Fibroblast of lung (primary cell): ENCODE measurements at regions not wholly inside any gene's neighbourhood (a gene's known extent, or its start where the extent isn't known, plus 50 kb on each side); places are given as distances from the start of the nearest gene placed in this dataset.

ENCODE experiments used
- DNase-seq, 2 donors: peaks; one replicate each; pipeline versions ENCODE4 v3.0.0 to v3.0.0-alpha.2; 2010; ENCODE audit warnings: low read depth in 2 of 2
- H2AFZ ChIP-seq: 2 replicates; pipeline ENCODE4 v1.5.1; 2012; ENCODE audit warnings: low read length, control low read depth, inconsistent platforms
- H3K27ac ChIP-seq: 2 replicates; pipeline ENCODE4 v1.5.1; 2011; ENCODE audit warnings: low read length, control low read depth; ENCODE audit not compliant: insufficient read depth
- H3K27me3 ChIP-seq: 2 replicates; pipeline ENCODE4 v1.5.1; 2011; ENCODE audit warnings: mild to moderate bottlenecking, low read length; ENCODE audit not compliant: control insufficient read depth, insufficient read depth
- H3K36me3 ChIP-seq: 2 replicates; pipeline ENCODE4 v1.5.1; 2011; ENCODE audit warnings: low read length; ENCODE audit not compliant: control insufficient read depth, insufficient read depth
- H3K4me1 ChIP-seq: 2 replicates; pipeline ENCODE4 v1.5.1; 2011; ENCODE audit warnings: low read length; ENCODE audit not compliant: control insufficient read depth, insufficient read depth; ENCODE audit errors: extremely low read depth
- H3K4me2 ChIP-seq: 2 replicates; pipeline ENCODE4 v1.5.1; 2011; ENCODE audit warnings: low read length, control low read depth; ENCODE audit not compliant: insufficient read depth; ENCODE audit errors: extremely low read depth
- H3K4me3 ChIP-seq, 4 experiments: fragments of 200-600 bp in 1 of 4; sonication (generic) in 1 of 4; replicated peaks in 1 of 4; 2 replicates each; pipeline ENCODE4 v1.5.1; 2011 to 2016; ENCODE audit warnings: low read length in 4 of 4, low read depth in 3 of 4, mild to moderate bottlenecking in 3 of 4, control low read depth in 2 of 4, inconsistent platforms in 1 of 4, mixed read lengths in 1 of 4; ENCODE audit not compliant: insufficient read depth in 1 of 4; ENCODE audit errors: control extremely low read depth in 1 of 4
- H3K79me2 ChIP-seq: 2 replicates; pipeline ENCODE4 v1.5.1; 2012; ENCODE audit warnings: mild to moderate bottlenecking, low read length, inconsistent platforms; ENCODE audit not compliant: control insufficient read depth, insufficient read depth
- H3K9ac ChIP-seq: 2 replicates; pipeline ENCODE4 v1.5.1; 2011; ENCODE audit warnings: mild to moderate bottlenecking, low read length, control low read depth; ENCODE audit not compliant: insufficient read depth
- H3K9me3 ChIP-seq: 2 replicates; pipeline ENCODE4 v1.5.1; 2012; ENCODE audit warnings: low read depth, low read length; ENCODE audit not compliant: control insufficient read depth, insufficient read depth
- H4K20me1 ChIP-seq: 2 replicates; pipeline ENCODE4 v1.5.1; 2011; ENCODE audit warnings: low read length; ENCODE audit not compliant: control insufficient read depth, insufficient read depth; ENCODE audit errors: extremely low read depth
- CTCF ChIP-seq, 2 donors: IDR thresholded peaks in 1 of 2; conservative IDR thresholded peaks in 1 of 2; 1 replicate in 1 of 2; 2 replicates in 1 of 2; pipeline ENCODE4 v1.5.1; 2011 to 2012; ENCODE audit warnings: low read length in 2 of 2, control low read depth in 1 of 2, inconsistent platforms in 1 of 2, low read depth in 1 of 2, mild to moderate bottlenecking in 1 of 2
- EZH2 ChIP-seq: IDR thresholded peaks from 2 replicates; pipeline ENCODE4 v1.5.1; 2012; ENCODE audit warnings: low read length, control low read depth, mild to moderate bottlenecking; ENCODE audit errors: missing control alignments

- Histone ChIP-seq H3K4me3 (no peak overlapping the region), H3K27me3 (peaks cover 3% of the 10 kb centered on the region), H3K4me2 (no peak overlapping the region), H3K9me3 (no peaks in the 10 kb centered on the region), H4K20me1 (no peaks in the 10 kb centered on the region), H3K9ac (no peak overlapping the region), H3K36me3 (no peaks in the 10 kb centered on the region), H3K4me1 (no peaks in the 10 kb centered on the region), H3K27ac (no peak overlapping the region), H3K79me2 (no peaks in the 10 kb centered on the region), H2AFZ (no peak overlapping the region)
- DNase-seq = no peak
- TF ChIP-seq EZH2 (no peak), CTCF (conservative IDR thresholded peaks at IDR 0.05 in 1 of 2, IDR thresholded peaks at IDR 0.05 in 1 of 2; ENCODE audit: low read depth in 1 of 2, low read length in 2 of 2) (no peak)
Measured at GRCh38 chr1:50346621-50347020, 76.6 kb downstream of the DMRTA2 start.

GRCh38 chr1:50343323-50343722, 79.9 kb downstream of the DMRTA2 start:
- Histone ChIP-seq H3K4me1 (no peaks in the 10 kb centered on the region), H4K20me1 (no peaks in the 10 kb centered on the region), H3K36me3 (no peaks in the 10 kb centered on the region), H3K9me3 (no peaks in the 10 kb centered on the region), H3K27me3 (peaks cover 3% of the 10 kb centered on the region), H3K4me2 (no peak overlapping the region), H3K27ac (no peak overlapping the region), H3K9ac (no peak overlapping the region), H2AFZ (no peak overlapping the region), H3K79me2 (no peaks in the 10 kb centered on the region), H3K4me3 (no peak overlapping the region)
- no peak for TF ChIP-seq CTCF (conservative IDR thresholded peaks at IDR 0.05 in 1 of 2, IDR thresholded peaks at IDR 0.05 in 1 of 2; ENCODE audit: low read depth in 1 of 2, low read length in 2 of 2)
- no peak for TF ChIP-seq EZH2
- DNase-seq = no peak

- no peaks in the 10 kb centered on the region for H3K36me3 ChIP-seq
- H4K20me1 ChIP-seq = no peaks in the 10 kb centered on the region
- DNase-seq = no peak
- no peaks in the 10 kb centered on the region for H3K4me1 ChIP-seq
- peaks cover 3% of the 10 kb centered on the region for H3K27me3 ChIP-seq
- H3K27ac ChIP-seq = no peak overlapping the region
- no peaks in the 10 kb centered on the region for H3K79me2 ChIP-seq
- H3K4me3 ChIP-seq = no peak overlapping the region
- no peaks in the 10 kb centered on the region for H3K9me3 ChIP-seq
- TF ChIP-seq EZH2 (no peak), CTCF (conservative IDR thresholded peaks at IDR 0.05 in 1 of 2, IDR thresholded peaks at IDR 0.05 in 1 of 2; ENCODE audit: low read depth in 1 of 2, low read length in 2 of 2) (no peak)
- H3K4me2 ChIP-seq = no peak overlapping the region
- H2AFZ ChIP-seq = no peak overlapping the region
- no peak overlapping the region for H3K9ac ChIP-seq
Measured at GRCh38 chr1:50342525-50342924, 80.7 kb downstream of the DMRTA2 start.
